ENCODE measurements at regions not wholly inside any gene's neighbourhood (a gene's known extent, or its start where the extent isn't known, plus 50 kb on each side); places are given as distances from the start of the nearest gene placed in this dataset.

DNA sequence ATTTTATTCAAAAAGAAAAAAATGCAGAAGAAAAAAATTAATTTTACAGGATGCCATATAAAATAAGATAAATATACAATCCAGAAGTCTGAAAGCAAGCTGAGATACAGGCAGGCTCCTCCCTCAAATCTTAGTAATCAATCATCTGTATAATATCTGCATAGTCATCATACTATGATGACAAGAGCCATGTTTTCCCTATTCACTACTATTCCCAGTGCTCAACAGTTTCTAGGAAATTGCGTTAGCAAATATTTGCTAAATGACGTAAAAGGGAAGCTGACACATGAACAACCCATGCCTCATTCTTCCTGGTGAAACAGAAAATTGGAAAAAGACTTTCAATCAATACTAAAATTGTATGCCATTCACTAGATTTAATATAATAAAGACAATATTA, 793.2 kb downstream of the SUCLG1 start:
- TF ChIP-seq, protein P1, sequence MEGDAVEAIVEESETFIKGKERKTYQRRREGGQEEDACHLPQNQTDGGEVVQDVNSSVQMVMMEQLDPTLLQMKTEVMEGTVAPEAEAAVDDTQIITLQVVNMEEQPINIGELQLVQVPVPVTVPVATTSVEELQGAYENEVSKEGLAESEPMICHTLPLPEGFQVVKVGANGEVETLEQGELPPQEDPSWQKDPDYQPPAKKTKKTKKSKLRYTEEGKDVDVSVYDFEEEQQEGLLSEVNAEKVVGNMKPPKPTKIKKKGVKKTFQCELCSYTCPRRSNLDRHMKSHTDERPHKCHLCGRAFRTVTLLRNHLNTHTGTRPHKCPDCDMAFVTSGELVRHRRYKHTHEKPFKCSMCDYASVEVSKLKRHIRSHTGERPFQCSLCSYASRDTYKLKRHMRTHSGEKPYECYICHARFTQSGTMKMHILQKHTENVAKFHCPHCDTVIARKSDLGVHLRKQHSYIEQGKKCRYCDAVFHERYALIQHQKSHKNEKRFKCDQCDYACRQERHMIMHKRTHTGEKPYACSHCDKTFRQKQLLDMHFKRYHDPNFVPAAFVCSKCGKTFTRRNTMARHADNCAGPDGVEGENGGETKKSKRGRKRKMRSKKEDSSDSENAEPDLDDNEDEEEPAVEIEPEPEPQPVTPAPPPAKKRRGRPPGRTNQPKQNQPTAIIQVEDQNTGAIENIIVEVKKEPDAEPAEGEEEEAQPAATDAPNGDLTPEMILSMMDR (IDR thresholded peaks at IDR 0.05; ENCODE audit: low read depth, low read length, poor library complexity, severe bottlenecking), result no peak
- no peak for TF ChIP-seq EZH2phosphoT487 (IDR thresholded peaks at IDR 0.05; ENCODE audit: borderline replicate concordance, low read length)

All from DOHH2 (cell line).